H9 (cell line): ENCODE measurements at regions not wholly inside any gene's neighbourhood (a gene's known extent, or its start where the extent isn't known, plus 50 kb on each side); places are given as distances from the start of the nearest gene placed in this dataset.

ENCODE experiments used
- DNase-seq: peaks from one replicate; pipeline ENCODE4 v3.0.0-alpha.2; 2017
- H2AFZ ChIP-seq: one replicate; pipeline ENCODE4 v1.6.1; 2013; ENCODE audit warnings: mild to moderate bottlenecking, low read length, control low read depth, moderate library complexity
- H2AK5ac ChIP-seq: 2 replicates; pipeline ENCODE4 v1.6.1; 2013; ENCODE audit warnings: low read length, control low read depth, mixed read lengths; ENCODE audit not compliant: insufficient read length
- H2BK120ac ChIP-seq: one replicate; pipeline ENCODE4 v1.6.1; 2013; ENCODE audit warnings: low read depth, mild to moderate bottlenecking, low read length, control low read depth, inconsistent platforms; ENCODE audit not compliant: poor library complexity, severe bottlenecking
- H2BK12ac ChIP-seq: 2 replicates; pipeline ENCODE4 v1.6.1; 2013; ENCODE audit warnings: low read length, control low read depth, mixed read lengths, low read depth; ENCODE audit not compliant: insufficient read length
- H2BK15ac ChIP-seq: 2 replicates; pipeline ENCODE4 v1.6.1; 2013; ENCODE audit warnings: low read depth, low read length, control low read depth
- H2BK20ac ChIP-seq: one replicate; pipeline ENCODE4 v1.6.1; 2013; ENCODE audit warnings: low read depth, mild to moderate bottlenecking, low read length, control low read depth, inconsistent platforms; ENCODE audit not compliant: poor library complexity, severe bottlenecking
- H2BK5ac ChIP-seq: 2 replicates; pipeline ENCODE4 v1.6.1; 2013; ENCODE audit warnings: low read length, control low read depth, mixed read lengths; ENCODE audit not compliant: insufficient read length
- H3K14ac ChIP-seq: 2 replicates; pipeline ENCODE4 v1.6.1; 2013; ENCODE audit warnings: low read length, control low read depth; ENCODE audit not compliant: insufficient read depth
- H3K18ac ChIP-seq: 2 replicates; pipeline ENCODE4 v1.6.1; 2013; ENCODE audit warnings: low read depth, mild to moderate bottlenecking, mixed read lengths, low read length, control low read depth; ENCODE audit not compliant: insufficient read length
- H3K23ac ChIP-seq: 2 replicates; pipeline ENCODE4 v1.6.1; 2013; ENCODE audit warnings: low read length, control low read depth, mixed read lengths, low read depth; ENCODE audit not compliant: insufficient read length
- H3K23me2 ChIP-seq: 2 replicates; pipeline ENCODE4 v1.6.1; 2013; ENCODE audit warnings: low read depth, mild to moderate bottlenecking, mixed read lengths, low read length, control low read depth; ENCODE audit not compliant: insufficient read length, poor library complexity, severe bottlenecking
- H3K27ac ChIP-seq: 2 replicates; pipeline ENCODE4 v1.5.1; 2013; ENCODE audit warnings: low read length, control low read depth, mixed read lengths, low read depth; ENCODE audit not compliant: insufficient read length
- H3K27me3 ChIP-seq: 2 replicates; pipeline ENCODE4 v1.6.1; 2013; ENCODE audit warnings: low read length, control low read depth, inconsistent platforms; ENCODE audit not compliant: insufficient read depth
- H3K4ac ChIP-seq: 2 replicates; pipeline ENCODE4 v1.6.1; 2013; ENCODE audit warnings: low read depth, mild to moderate bottlenecking, control low read depth, inconsistent platforms, low read length, moderate library complexity
- H3K4me1 ChIP-seq: 2 replicates; pipeline ENCODE4 v1.6.1; 2013; ENCODE audit warnings: low read length, control low read depth, inconsistent platforms; ENCODE audit not compliant: insufficient read depth
- H3K4me2 ChIP-seq: 2 replicates; pipeline ENCODE4 v1.6.1; 2013; ENCODE audit warnings: low read length, control low read depth, mixed read lengths; ENCODE audit not compliant: insufficient read length, insufficient read depth
- H3K56ac ChIP-seq: 2 replicates; pipeline ENCODE4 v1.6.1; 2013; ENCODE audit warnings: low read depth, mild to moderate bottlenecking, mixed read lengths, low read length, control low read depth; ENCODE audit not compliant: insufficient read length
- H3K79me1 ChIP-seq: 2 replicates; pipeline ENCODE4 v1.6.1; 2013; ENCODE audit warnings: low read depth, mild to moderate bottlenecking, moderate library complexity, low read length, control low read depth, inconsistent platforms; ENCODE audit not compliant: insufficient read depth, poor library complexity, severe bottlenecking
- H3K79me2 ChIP-seq: 2 replicates; pipeline ENCODE4 v1.6.1; 2013; ENCODE audit warnings: low read length, control low read depth, inconsistent platforms; ENCODE audit not compliant: insufficient read depth
- H3K9ac ChIP-seq: 2 replicates; pipeline ENCODE4 v1.6.1; 2013; ENCODE audit warnings: low read length, control low read depth, mixed read lengths; ENCODE audit not compliant: insufficient read length; ENCODE audit errors: extremely low read depth
- H3K9me3 ChIP-seq: one replicate; pipeline ENCODE4 v1.6.1; 2013; ENCODE audit warnings: low read depth, low read length, inconsistent platforms; ENCODE audit not compliant: control insufficient read depth
- H3T11ph ChIP-seq: one replicate; pipeline ENCODE4 v1.6.1; 2013; ENCODE audit warnings: mild to moderate bottlenecking, low read length, control low read depth, inconsistent platforms
- H4K20me1 ChIP-seq: one replicate; pipeline ENCODE4 v1.6.1; 2013; ENCODE audit not compliant: control insufficient read depth, insufficient read length, insufficient read depth
- H4K5ac ChIP-seq: 2 replicates; pipeline ENCODE4 v1.6.1; 2013; ENCODE audit warnings: low read depth, mild to moderate bottlenecking, mixed read lengths, low read length, control low read depth; ENCODE audit not compliant: insufficient read length
- H4K8ac ChIP-seq: replicated peaks from 2 replicates; pipeline ENCODE4 v1.6.1; 2013; ENCODE audit warnings: low read length, control low read depth, mixed read lengths, low read depth; ENCODE audit not compliant: insufficient read length
- H4K91ac ChIP-seq: 2 replicates; pipeline ENCODE4 v1.6.1; 2013; ENCODE audit warnings: low read depth, mild to moderate bottlenecking, moderate library complexity, mixed read lengths, low read length, control low read depth; ENCODE audit not compliant: insufficient read length
- H3K27ac Mint-ChIP-seq, 3 experiments: 2 replicates in 2 of 3; 3 replicates in 1 of 3; pipeline ENCODE4 v1.8.0; 2020 to 2021; ENCODE audit warnings: mixed read lengths in 3 of 3, mild to moderate bottlenecking in 1 of 3, moderate library complexity in 1 of 3
- H3K27me3 Mint-ChIP-seq: 2 replicates; pipeline ENCODE4 v1.8.0; 2021; ENCODE audit warnings: low read depth, mild to moderate bottlenecking, moderate library complexity, mixed read lengths
- H3K36me3 Mint-ChIP-seq, 3 experiments: 2 replicates in 2 of 3; 3 replicates in 1 of 3; pipeline ENCODE4 v1.8.0; 2020 to 2021; ENCODE audit warnings: low read depth in 3 of 3, mixed read lengths in 3 of 3; ENCODE audit not compliant: insufficient read depth in 1 of 3
- H3K4me1 Mint-ChIP-seq, 2 experiments: 2 replicates each; pipeline ENCODE4 v1.8.0; 2020; ENCODE audit warnings: mixed read lengths in 2 of 2
- H3K4me3 Mint-ChIP-seq, 2 experiments: 2 replicates in 1 of 2; 3 replicates in 1 of 2; pipeline ENCODE4 v1.8.0; 2020 to 2021; ENCODE audit warnings: mild to moderate bottlenecking in 2 of 2, mixed read lengths in 2 of 2, moderate library complexity in 1 of 2
- H3K9me3 Mint-ChIP-seq, 2 experiments: 2 replicates in 1 of 2; 3 replicates in 1 of 2; pipeline ENCODE4 v1.8.0; 2020; ENCODE audit warnings: mild to moderate bottlenecking in 2 of 2, mixed read lengths in 2 of 2, moderate library complexity in 1 of 2
- WGBS: extraction: QIAGEN DNeasy Blood & Tissue Kit; methylation state at CpG from one replicate; pipeline ENCODE4 v1.1.7; 2013; ENCODE audit warnings: missing lambda C conversion rate, low lambda C conversion rate, mixed read lengths; ENCODE audit not compliant: insufficient read length; ENCODE audit errors: extremely low coverage; 5-methylcytosine and 5-hydroxymethylcytosine counted together
- TF ChIP-seq, protein P1 (sequence below): fragments of 200-600 bp; sonication (generic); conservative IDR thresholded peaks from 3 replicates; pipeline ENCODE4 v1.8.0; 2021; ENCODE audit warnings: antibody characterized with exemption, mild to moderate bottlenecking

DNA sequence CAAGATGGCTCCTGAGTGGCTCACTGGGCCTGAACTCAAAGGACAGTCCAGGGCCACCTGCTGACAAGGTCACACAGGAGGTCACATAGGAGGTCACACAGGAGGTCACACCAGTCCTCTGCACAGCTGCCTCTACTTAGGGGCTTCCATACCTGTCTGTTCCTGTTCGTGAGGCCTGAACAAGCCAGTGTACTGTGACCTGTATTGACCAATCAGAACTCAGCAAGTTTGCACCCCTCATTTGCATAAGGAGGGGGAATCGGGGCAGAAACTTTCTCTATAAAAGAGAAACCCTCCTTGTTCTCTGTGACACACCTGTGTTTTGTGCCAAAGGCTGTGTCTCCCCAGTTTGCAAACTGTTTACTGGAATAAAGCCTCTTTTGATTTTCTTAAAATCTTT is 478.9 kb downstream of the EIPR1 start:
- H2BK15ac ChIP-seq: no peak overlapping the region
- no peak overlapping the region for H4K91ac ChIP-seq
- H2BK120ac ChIP-seq: no peak overlapping the region
- H3K79me2 ChIP-seq: no peaks in the 10 kb centered on the region
- no CpG with 5 or more reads among the region's 2 CpGs for WGBS
- H3K27ac ChIP-seq: no peak overlapping the region
- H3K9ac ChIP-seq: no peak overlapping the region
- Mint-ChIP-seq H3K4me1 (peaks cover 2 to 14% of the 10 kb centered on the region in 2 experiments; a peak in 2 of 4 replicates), H3K27ac (no peak overlapping the region), H3K27me3 (peaks cover 4% of the 10 kb centered on the region), H3K9me3 (peaks cover 0 to 3% of the 10 kb centered on the region in 2 experiments; a peak in 2 of 5 replicates), H3K4me3 (no peak overlapping the region), H3K36me3 (peaks cover 0 to 3% (median 0%) of the 10 kb centered on the region in 3 experiments; a peak in 2 of 7 replicates)
- no peak overlapping the region for H2AK5ac ChIP-seq
- H3K4me1 ChIP-seq: no peaks in the 10 kb centered on the region
- no peaks in the 10 kb centered on the region for H3K9me3 ChIP-seq
- no peaks in the 10 kb centered on the region for H3K27me3 ChIP-seq
- no peak overlapping the region for H4K8ac ChIP-seq
- H3K18ac ChIP-seq: no peak overlapping the region
- no peak overlapping the region for H3K23ac ChIP-seq
- no peak overlapping the region for H3K4me2 ChIP-seq
- H3T11ph ChIP-seq: no peak overlapping the region
- H2BK12ac ChIP-seq: no peak overlapping the region
- H4K5ac ChIP-seq: no peak overlapping the region
- no peak overlapping the region for H2BK20ac ChIP-seq
- H2AFZ ChIP-seq: no peak overlapping the region
- H3K56ac ChIP-seq: no peak overlapping the region
- DNase-seq: no peak
- H2BK5ac ChIP-seq: no peak overlapping the region
- TF ChIP-seq, protein P1, sequence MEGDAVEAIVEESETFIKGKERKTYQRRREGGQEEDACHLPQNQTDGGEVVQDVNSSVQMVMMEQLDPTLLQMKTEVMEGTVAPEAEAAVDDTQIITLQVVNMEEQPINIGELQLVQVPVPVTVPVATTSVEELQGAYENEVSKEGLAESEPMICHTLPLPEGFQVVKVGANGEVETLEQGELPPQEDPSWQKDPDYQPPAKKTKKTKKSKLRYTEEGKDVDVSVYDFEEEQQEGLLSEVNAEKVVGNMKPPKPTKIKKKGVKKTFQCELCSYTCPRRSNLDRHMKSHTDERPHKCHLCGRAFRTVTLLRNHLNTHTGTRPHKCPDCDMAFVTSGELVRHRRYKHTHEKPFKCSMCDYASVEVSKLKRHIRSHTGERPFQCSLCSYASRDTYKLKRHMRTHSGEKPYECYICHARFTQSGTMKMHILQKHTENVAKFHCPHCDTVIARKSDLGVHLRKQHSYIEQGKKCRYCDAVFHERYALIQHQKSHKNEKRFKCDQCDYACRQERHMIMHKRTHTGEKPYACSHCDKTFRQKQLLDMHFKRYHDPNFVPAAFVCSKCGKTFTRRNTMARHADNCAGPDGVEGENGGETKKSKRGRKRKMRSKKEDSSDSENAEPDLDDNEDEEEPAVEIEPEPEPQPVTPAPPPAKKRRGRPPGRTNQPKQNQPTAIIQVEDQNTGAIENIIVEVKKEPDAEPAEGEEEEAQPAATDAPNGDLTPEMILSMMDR: no peak
- no peak overlapping the region for H3K14ac ChIP-seq
- H4K20me1 ChIP-seq: no peaks in the 10 kb centered on the region
- H3K79me1 ChIP-seq: no peaks in the 10 kb centered on the region
- H3K23me2 ChIP-seq: no peaks in the 10 kb centered on the region
- no peak overlapping the region for H3K4ac ChIP-seq
